NCI-H1930 (cell line): ENCODE measurements at regions not wholly inside any gene's neighbourhood (a gene's known extent, or its start where the extent isn't known, plus 50 kb on each side); places are given as distances from the start of the nearest gene placed in this dataset.

Source experiments
- DNase-seq, 2 experiments: peaks; one replicate each; lab custom pipeline; 2025; lab: John Stamatoyannopoulos, UW

DNA sequence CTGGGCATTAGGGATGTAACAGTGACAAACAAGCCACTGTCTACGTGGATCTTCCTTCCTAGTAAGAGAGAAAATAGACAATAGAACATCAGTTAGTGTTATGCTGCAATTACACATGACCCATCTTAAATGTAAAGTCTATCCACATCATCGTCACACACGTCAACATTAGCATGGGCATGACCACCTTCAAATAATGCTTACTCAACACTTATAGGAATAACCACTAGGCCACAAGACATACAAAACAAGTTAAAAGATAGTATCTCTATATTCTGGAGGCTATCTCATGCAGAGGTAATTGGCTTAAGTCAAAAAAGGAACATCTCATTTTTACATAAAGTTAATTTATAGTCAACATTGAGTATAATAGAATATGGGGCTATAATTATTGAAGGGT, 156.5 kb downstream of the MOXD1 start:
- no peak for DNase-seq

DNA sequence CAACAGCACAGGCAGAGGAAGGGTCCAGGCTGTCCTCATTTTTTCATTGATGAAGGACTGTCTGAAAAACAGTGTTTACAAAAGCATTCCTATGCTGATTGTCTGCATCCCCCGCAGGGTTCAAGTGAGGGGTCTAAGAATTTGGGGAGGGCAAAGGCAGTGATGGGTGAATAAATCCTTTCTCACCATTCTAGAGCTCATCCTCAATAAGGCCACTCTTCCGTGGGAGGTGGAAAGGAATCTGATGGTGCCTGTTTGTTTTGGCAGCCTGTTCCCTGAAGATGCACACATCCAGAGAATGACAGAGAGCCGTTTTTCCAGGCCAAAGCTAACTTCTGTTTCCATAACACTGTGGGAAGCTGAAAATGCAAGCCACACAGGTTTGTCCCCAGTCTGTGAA, 164.5 kb downstream of the MOXD1 start:
- no peak for DNase-seq

- DNase-seq: no peak
Observed at GRCh38 chr6:132236281-132236680, 165.0 kb downstream of the MOXD1 start.

GRCh38 chr6:132235596-132236280, 165.5 kb downstream of the MOXD1 start:
- no peak for DNase-seq

DNA sequence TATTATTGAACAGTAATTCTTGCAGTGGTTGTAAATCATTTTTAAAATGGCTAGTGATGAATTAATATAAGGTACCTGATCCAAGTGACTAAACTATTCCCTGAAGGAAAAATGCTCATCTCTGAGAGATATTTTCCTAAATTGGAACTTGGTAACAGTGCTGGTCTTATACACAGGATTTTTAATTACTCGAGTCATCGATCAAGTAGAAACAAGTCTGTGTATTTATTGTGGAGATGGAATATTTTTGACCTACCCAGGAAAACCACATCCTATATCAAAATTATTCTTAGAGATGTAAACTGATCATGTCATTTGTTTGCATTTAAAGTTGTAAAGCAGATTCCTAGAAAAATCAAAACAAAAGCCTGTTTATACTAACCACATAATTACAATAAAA, 166.9 kb downstream of the MOXD1 start:
- DNase-seq: no peak

- DNase-seq: no peak
Observed at GRCh38 chr6:132231121-132231884, 170.0 kb downstream of the MOXD1 start.

DNA sequence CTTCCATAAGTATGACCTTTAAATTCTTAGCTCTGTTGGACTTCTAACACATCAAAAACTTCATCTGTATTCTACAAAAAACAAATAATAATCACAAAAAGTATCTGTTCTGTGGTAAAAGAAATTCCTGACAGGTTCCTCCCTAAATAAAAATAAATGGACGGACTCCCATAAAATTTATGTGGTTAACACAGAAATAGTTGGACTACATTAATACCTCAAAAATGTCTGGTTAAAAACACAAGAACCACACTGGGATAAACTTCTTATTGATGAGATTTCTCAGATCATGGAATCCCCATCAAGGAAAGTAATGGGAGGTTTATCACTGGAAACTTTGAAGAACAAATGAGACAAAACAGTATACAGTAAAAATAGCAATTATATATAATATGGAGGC, 172.4 kb downstream of the MOXD1 start:
- DNase-seq: no peak

GRCh38 chr6:132227904-132228303, 173.4 kb downstream of the MOXD1 start:
- no peak for DNase-seq

DNA sequence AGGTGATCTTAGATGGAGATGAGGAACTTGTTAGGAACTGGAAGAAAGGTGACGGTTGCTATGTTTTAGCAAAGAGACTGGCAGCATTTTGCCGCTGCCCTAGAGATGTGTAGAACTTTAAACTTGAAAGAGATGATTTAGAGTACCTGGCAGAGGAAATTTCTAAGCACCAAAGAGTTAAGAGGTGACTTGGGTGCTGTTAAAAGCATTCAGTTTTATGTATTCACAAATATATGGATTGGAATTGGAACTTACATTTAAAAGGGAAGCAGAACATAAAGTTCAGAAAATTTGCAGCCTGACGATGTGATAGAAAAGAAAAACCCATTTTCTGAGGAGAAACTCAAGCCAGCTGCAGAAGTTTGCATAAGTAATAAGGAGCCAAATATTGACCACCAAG, 176.3 kb downstream of the MOXD1 start:
- DNase-seq: no peak

DNA sequence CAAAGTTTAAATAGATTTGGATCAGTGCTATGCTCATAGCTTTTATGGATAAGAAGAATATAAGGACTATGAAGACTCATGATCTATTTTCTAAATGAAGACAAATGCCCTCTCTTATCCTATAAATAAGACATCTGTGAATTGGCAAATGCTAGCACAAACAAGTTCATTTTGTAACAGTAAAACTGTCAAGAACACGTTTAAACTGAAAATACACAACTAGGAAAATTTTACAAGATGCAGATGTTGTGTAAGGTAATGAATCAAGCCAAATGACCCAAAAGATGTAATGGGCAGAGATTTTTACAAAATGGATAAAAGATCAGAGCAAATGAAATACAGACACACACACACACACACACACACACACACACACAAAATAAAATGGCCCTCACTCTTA, 180.5 kb downstream of the MOXD1 start:
- DNase-seq: no peak

DNA sequence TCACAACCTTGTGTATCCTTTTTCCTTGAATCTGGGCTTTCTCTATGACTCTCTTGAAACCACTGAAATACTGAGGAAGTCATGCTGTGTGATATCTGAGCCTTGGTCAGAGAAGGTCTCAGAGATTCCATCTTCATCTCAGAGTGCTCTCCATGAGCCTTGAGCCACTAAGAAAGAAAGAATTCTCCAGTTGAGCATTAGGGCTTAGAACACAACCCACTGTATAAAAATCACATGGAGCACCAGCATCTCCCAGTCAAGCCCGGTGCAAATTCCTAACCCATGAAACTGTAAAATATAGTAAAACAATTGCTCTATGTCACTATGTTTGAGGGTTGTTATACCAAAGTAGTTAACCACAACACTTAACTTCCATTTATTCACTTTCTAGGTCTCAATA, 181.4 kb downstream of the MOXD1 start:
- DNase-seq: no peak

DNA sequence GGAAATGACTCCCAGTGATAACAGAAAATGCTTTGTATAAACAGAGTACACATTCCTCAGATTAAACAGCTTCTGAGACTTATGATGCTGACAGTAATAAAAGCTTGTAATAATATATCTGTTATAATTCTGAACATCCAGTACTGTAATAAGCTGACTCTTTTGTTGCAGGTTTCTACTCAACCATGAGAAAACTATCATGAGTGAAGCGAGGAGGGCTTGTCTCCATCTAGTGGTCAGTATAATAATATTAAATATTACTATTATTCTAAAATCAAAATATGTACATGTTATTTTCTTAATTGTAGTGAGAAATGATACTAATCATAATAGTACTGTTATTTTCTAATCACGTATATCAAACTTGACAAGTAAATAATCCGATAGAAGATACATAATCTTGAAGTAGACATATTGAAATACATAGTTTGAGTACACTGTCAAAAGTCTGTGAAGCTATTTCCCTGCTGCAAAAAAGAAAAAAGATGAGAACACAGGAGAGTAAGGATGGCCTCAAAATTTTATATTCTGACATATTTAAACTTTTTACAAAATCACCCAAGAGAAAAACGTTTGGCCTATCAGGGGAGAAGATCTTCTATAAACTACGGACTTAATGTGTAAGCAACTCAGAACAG, 183.1 kb downstream of the MOXD1 start:
- DNase-seq: no peak

GRCh38 chr6:132215805-132216204, 185.5 kb downstream of the MOXD1 start:
- DNase-seq: no peak

GRCh38 chr6:132214716-132215115, 186.6 kb downstream of the MOXD1 start:
- no peak for DNase-seq

DNA sequence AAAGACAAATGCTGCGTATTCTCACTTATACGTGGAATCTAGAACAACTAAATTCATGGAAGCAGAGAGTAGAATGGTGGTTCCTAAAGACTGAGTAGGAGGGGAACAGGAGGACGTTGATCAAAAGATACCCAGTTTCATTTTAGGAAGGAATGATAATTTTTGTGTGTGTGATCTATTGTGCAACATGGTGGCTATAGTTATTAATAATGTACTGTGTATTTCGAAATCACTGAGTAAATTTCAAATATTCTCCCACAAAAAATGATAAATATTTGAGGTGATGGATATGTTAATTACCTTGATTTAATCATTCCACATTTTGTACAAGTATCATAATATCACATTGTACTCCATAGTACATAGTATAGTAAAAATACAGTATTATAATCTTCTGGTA, 187.5 kb downstream of the MOXD1 start:
- no peak for DNase-seq

GRCh38 chr6:132213191-132213590, 188.1 kb downstream of the MOXD1 start:
- DNase-seq: no peak

- DNase-seq: no peak
Observed at GRCh38 chr6:132210886-132211563, 190.2 kb downstream of the MOXD1 start.

GRCh38 chr6:132209351-132209750, 191.9 kb downstream of the MOXD1 start:
- no peak for DNase-seq

DNA sequence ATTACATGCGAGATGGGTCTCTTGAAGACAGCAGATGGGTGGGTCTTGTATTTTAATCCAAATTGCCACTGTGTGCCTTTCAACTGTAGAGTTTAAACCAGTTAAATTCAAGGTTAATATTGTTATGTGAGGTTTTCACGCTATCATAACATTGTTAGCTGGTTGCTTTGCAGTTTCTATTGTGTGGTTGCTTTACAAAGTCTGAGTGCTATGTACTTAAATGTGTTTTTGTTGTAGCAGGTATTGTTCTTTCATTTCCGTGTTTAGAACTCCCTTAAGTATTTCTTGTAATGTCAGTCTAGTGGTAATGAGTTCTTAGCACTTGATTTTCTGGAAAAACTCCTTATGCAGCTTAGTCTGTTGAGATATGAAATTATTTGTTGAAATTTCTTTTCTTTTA, 193.3 kb downstream of the MOXD1 start:
- no peak for DNase-seq

- DNase-seq: no peak
Observed at GRCh38 chr6:132205946-132206345, 195.3 kb downstream of the MOXD1 start.

DNA sequence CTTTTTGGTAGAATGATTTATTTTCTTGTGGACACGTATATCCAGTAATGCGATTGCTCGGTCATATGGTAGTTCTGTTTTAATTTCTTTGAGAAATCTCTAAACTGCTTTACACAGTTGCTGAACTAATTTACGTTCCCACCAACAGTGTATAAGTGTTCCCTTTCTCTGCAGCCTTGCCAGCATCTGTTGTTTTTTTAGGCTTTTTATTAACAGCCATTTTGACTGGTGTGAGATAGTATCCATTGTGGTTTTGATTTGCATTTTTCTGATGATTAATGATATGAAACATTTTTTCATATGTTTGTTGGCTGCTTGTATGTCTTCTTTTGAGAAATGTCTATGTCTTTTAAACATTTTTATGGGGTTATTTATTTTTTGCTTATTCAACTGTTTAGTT, 196.7 kb downstream of the MOXD1 start:
- DNase-seq: no peak

GRCh38 chr6:132202574-132202973, 198.7 kb downstream of the MOXD1 start:
- no peak for DNase-seq

- no peak for DNase-seq
Observed at GRCh38 chr6:132199343-132199742, 201.9 kb downstream of the MOXD1 start.
